HG03354 (cell line): ENCODE measurements at regions not wholly inside any gene's neighbourhood (a gene's known extent, or its start where the extent isn't known, plus 50 kb on each side); places are given as distances from the start of the nearest gene placed in this dataset.
"Not testable (repeated sequence)": the region's sequence is repeated elsewhere in the genome, so short reads cannot be mapped to it uniquely, and the experiment has no call there.

Experiments
- ATAC-seq: cut with Tn5 transposase; IDR thresholded peaks from one replicate; pipeline ENCODE4 v1.9.1; 2021; ENCODE audit warnings: mild to moderate bottlenecking; ENCODE audit not compliant: unreplicated experiment, poor library complexity, severe bottlenecking

DNA sequence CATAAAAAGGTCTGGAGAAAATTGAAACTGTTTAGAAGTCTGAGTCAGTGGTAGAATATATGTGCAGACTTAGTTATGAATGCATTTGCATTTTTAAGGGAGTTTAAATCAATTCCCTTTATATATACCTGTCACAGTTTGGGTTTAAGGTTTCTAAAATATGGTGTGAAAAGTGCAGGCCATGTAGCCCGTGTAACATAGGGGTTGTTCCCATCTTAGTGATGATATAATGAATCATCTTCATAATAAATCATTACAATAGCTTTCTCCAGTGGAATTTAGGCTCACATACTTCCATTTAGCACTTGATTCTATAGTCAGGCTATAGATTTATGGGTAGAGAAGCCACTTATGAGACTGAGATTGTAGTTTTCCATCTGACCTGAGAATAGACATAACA is 1162.4 kb downstream of the SLC16A7 start:
- ATAC-seq = no peak

DNA sequence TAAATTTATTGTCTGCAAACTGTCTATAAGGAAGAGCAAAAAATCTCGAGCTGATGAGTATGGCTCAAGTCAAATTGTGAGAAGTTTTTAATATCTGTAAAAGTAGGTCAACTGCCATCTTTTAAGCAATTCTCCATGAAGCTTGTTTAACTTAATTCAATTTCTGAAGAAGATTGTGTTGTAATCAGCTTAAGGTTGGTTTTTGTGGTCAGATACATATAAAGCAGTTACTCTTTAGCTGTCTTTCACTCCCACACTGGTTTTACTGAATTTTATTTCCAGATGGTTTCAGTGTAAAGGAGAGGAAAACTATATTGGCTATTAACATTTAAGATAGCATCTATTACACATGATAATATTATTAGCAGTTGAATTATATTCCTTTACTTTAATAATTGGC is 1165.1 kb downstream of the SLC16A7 start:
- ATAC-seq = no peak

DNA sequence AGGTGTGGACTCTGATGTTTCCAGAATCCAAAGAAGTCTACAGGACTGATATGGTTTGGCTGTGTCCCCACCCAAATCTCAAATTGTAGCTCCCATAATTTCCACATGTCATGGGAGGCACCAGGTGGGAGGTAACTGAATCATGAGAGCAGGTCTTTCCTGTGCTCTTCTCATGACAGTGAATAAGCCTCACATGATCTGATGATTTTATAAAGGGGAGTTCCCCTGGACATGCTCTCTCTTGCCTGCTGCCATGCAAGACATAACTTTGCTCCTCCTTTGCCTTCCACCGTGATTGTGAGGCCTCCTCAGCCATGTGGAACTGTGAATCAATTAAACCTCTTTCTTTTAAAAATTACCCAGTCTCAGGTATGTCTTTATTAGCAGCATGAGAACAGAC is 1205.3 kb downstream of the SLC16A7 start:
- ATAC-seq = not testable (repeated sequence)

DNA sequence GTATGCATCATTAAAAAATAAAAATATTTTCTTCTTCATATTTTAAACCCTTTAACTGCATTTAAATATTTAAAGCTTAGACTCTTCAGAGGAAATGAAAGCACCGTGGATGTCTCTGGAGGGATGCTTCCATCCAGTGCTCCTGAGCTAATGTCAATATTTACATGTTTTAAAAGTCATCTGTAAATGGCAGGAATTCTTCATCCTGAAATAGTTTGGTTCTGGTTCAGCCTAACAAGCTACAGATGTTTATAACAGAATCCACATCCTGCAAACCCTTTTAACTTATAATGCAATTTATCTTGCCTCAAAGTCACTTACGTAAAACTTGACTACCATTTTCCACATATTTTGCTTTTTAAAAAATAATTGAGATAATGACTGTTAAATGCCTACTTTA is 1207.3 kb downstream of the SLC16A7 start:
- no peak for ATAC-seq

DNA sequence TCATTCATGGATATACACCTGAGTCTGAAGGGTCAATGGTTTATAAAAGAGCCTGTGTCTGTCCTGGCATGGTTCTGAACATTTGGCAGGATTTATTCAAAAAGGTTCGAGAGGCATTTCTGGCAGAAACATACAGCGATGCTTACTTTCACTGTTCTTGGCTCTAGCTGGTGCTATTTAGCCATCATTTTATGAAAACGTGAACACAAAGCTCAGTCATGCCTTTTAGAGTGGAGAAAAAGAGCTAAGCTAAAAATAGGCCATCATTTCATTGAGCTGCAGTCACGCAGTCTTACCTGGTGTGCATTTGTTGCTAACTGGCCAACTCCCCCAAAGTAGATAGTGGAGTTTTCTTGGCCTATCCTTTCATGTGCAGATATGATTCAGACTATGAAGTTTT is 1209.5 kb downstream of the SLC16A7 start:
- ATAC-seq = no peak

DNA sequence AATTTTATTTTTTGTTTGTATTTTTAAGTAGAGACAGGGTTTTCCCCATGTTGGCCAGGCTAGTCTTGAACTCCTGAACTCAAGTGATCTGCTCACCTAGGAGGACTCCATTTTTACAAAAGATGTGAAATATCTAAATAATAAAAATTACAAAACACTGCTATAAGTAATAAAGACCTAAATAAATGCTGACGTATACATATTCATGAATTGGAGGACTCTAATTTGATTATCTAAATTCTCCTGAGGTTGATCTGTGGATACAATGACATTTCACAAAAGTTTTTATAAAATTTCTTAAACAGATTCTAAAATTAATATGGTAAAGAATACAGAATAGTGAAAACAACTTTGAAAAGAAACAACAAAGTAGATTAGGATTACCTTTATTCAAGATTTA is 1224.0 kb downstream of the SLC16A7 start:
- no peak for ATAC-seq

DNA sequence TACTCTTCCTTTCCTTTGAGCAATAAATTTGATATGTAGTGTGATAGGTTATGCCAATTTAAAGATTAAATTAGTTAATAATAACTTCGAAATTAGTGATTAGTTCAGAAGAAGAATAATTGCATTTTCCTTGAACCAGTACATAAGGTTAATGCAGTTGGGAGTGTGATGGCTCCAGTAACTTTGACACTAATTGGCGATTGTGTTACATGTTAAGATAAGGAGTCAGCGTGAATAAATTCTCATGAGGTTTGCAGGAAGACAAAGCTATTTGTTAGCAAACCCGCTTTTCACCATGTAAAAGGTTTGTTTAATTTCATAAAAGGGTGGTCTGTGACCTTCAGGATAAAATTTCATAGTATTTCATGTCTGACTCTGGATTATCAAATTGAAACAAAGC is 1226.8 kb downstream of the SLC16A7 start:
- ATAC-seq = no peak

DNA sequence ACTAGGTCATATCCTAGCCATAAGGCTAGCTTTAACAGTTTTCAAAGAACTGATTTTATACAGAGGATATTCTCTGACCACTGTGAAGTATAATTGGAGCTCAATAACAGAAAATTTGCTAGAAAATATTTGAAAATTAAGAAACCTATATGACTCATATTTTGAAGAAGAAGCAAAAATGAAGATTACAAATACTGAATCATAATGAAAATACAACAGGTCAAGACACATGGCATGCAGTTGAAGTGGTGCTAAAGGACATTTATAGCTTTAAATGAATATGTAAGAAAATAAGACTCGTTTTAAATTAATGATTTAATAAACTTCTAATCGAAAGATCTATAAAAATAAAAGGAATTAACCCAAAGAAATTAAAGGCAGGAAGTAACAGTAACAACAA is 1234.6 kb downstream of the SLC16A7 start:
- no peak for ATAC-seq

DNA sequence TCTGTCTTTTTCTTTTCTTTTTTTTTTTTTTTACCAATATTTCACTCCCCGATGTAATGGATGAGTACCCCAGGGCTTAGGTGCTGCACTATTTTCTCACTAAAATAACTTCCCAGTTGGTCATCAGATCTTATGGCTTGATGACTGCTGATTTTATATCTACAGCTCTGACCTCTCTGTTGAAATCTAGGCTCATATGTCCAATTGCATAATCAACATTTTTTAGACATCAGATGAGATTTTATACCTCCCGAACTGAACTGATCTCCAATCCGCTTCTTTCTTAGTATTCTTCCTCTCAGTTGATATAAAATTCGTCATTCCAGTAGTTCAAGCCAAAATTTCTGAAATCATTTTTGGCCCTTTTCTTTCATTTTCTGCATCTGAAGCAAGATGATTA is 1236.5 kb downstream of the SLC16A7 start:
- no peak for ATAC-seq

DNA sequence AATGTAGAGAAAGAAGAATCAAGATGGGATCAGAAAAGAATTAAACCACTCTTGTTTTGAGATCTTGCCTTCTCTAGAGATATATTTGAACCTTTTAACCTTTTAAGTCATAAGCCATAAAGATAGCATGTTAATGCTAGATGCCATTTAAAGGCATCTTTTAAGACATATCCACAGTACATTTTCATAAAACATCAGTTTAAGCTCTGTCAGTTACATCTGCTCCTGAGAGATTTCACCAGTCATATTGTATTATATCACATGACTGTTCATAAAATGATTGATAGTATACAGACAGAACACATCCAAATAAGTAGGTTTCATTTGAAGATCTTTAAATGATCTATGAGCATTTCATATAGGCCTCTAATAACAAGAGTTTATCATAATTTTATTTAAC is 1238.5 kb downstream of the SLC16A7 start:
- no peak for ATAC-seq

DNA sequence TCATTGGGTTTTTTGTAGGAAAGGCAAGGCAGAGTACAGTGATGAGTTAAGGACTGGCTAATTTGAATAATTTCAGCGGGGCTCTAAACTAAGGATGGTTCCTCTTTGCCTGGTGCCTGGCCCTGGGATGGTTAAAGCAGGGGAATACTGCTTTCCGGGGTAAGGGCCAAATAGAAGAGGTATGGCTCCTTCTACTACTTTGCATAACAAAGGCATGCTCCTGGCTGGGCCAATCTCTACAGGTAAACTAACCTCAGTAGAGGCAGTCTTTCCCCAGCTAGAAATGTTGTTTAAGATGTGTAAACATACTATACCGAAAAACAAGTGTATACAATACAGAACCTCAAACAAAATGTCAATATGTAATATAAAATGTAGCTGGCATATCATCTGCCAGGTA is 1239.0 kb downstream of the SLC16A7 start:
- no peak for ATAC-seq

DNA sequence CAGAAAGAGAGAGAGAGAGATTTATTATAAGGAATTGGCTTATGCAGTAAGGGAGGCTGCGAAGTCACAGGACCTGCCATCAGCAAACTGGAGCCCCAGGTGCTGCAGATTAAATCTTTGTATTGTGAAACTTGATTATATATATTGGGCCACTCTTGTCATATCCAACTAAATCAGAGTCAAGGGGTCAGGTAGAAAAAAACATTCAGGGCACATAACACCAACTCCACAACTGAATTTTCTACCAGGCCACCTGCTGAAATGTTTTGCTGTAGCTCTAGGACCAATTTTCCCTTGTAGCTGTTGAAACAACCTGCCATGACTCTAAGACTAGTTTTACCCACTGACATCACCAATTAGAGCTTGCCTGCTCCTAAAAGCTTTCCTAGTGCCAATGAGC is 1240.8 kb downstream of the SLC16A7 start:
- no peak for ATAC-seq

DNA sequence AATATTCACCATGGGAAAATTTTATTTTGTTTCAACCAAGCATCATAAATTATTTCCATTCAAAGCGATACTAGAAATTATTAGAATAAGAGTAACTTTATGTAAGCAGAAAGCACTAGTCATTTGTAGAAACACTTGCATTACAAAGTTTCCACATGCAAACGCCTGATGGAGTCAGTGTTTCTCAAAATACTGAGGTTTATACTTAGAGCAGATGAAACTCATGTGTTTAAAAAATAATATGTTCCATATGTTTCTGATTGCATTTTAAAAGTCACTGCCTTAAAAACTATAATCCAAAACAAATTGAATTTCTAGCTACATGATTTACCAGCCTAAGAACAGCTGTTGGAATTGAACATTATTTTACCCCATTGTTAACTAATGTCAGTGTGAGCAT is 1246.4 kb downstream of the SLC16A7 start:
- ATAC-seq = no peak

DNA sequence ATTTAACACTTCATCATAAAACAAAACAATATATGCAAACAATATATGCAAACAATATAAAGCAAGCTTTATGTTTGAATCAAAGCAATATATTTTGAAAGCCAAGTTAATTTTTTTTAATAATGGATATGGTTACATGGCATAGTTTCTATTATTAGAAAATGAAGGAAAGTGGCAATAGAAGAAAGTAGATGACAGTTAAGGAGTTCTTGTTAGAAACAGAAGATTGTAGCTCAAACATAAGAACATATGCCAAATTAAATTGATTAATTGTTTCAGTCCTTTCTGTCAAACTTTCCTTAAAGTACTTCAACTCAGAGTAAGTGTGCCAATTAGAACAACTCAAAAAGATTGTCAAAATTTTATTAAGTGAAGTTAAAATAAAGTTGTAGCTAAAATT is 1248.3 kb downstream of the SLC16A7 start:
- ATAC-seq = no peak

DNA sequence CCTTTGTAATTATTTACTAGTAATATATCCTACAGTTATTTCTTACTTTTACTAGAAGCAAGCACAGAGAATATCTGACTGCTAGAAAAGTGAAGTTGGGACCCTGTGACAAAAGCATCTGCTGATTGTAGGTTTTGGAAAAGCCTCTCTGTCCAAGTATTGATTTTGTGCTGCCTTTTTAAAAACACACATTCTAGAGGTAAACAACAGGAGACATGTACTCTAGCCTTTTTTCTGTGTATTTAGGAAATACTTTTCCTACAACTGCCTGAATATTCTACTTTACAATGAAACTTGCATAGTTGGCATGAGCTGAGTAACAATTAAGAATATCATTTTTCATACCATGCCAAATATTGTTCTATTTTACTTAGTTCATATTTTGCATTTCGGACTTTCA is 1249.0 kb downstream of the SLC16A7 start:
- no peak for ATAC-seq

DNA sequence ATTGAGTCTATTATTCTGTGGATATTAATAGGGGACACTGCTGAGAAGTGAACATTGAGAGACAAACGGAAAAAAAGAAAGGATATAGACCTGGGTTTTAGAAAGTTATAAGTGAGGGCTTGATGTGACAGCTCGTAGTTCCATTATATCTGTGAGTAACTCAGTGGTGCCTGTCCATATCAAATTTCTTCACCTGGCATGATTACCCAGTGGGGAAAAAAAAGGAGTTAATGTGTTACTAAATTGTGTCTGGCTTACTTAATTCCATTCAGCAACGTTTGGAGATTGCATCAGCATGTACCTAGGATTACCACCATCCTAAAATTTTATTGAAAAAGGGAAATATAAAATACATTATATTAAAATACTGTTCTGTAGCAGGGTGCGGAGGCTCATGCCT is 1249.9 kb downstream of the SLC16A7 start:
- ATAC-seq = no peak

DNA sequence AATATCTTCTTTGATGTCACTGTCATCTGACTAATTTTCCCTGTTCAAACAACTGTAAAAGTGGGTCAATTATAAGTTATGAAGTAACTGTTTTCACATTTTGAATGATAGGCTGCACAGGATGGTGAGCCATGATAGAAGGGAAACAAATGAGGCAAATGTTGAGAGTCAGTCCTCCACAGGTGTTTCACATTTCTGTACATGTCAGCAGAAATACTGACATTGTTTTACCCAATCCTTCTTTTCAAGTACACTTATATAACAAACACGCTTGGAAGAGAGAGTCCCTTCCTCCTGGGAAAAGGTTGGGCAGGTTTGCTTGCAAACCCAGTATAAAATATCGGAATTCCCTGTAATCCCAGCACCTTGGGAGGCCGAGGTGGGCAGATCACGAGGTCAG is 1251.5 kb downstream of the SLC16A7 start:
- ATAC-seq = no peak

DNA sequence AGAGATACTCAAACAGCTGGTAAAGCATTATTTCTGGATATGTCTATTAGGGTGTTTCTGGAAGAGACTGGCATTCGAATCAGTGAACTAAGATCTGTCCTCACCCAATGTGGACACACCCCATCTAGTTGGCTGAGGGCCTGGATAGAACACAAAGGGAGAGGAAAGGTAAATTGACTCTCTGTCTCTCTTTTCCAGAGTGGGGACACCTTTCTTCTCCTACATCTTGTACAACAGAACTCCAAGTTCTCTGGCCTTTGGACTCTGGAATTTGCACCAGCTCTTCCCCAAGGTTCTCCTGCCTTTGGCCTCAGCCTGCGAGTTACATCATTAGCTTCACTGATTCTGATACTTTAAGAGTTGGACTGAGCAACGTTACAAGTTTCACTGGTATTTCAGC is 1253.9 kb downstream of the SLC16A7 start:
- no peak for ATAC-seq

DNA sequence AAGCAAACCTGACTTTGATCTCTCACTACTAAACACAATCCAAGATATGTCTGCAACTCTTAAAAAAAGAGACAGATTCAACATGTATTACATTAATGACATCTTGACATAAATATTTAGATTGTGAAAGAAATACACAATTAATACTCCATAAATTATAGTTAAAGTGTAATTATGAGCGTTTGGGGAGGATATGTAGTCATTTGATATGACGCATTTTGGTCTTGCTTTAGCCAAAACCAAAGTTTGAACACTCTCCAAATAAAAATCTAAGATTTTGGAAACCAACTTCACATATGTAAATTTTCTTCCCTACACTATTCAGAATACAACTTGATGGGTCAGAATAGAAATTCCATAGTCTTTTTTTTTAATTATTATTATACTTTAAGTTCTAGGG is 1257.6 kb downstream of the SLC16A7 start:
- no peak for ATAC-seq

DNA sequence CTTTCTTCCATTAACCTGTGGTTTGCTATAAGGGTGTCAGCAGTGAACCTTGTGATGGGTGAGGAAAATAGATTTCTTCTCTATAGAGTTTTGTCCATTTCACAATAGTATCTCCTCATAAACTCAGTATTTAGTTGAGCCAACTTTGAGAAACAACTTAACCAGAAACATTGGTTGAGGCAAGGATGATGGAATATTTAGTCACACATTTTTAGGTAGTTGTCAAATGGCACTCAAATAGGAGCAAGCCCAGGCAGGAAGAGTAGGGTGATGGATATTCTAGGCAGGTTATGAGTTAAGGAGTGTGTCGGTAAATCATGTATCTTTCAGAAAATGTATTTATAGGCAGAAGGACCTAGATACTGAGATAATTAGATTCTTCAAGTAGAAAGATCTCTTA is 1267.6 kb downstream of the SLC16A7 start:
- no peak for ATAC-seq

DNA sequence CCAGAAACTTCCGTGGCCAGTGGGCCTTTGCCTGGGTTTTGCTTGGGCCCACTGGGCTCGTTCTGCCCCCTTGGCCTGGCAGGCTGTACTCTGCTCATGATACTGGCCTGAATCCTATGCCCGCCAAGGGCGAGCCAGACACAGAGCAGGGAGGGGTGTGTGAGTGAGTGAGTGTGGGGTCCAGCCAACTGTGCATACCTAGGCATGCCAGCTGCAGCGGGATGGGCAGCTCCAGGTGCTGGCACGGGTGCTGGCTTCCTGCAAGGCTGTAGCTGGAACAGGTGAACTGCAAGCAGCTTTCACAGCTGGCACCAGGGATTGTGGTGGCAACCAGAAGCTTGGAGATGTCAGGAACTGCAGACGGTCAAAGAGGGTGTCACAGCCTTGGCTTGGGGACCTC is 1276.4 kb downstream of the SLC16A7 start:
- no peak for ATAC-seq

DNA sequence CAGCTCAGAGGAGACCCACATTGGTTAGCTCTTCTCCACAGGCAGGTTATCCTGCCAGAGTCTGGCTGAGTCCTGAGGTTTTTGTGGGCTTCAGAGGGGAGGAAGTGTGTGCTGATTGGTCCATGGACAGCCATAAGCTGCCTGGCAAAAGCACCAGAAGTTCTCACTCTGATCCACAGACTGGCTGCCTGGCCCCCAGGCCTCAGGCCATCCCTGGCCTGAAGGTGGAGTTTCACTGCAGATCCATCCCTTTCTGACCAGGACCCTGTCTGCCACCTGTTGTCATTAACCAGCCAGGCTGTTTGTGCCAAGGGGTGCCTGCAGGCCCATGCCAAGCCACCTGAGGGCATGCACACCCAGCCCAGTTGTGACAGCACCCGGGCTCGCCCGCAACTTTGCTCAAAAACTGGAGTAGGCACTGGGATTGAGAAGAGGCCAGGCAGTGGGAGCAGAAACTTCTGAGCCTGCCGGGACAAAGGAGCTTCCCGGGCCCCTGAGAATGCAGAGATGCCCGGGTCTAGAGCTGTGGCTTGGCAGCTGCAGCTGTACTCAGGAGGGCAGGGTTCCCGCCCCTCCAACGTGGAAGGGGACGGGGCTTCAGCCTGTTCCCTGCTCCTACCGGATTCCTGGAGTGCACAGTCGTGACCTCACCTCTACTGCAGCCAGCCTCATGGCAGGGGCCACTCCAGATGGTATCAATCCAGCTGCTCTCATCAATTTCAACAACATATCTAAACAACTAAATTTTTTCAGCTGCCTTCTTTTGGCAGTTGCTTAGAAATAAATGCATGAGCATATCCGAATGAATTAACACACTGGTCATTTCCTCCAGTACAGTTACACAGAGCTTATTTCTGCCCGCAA is 1277.3 kb downstream of the SLC16A7 start:
- ATAC-seq = no peak
